ENCODE measurements at regions not wholly inside any gene's neighbourhood (a gene's known extent, or its start where the extent isn't known, plus 50 kb on each side); places are given as distances from the start of the nearest gene placed in this dataset.

DNA sequence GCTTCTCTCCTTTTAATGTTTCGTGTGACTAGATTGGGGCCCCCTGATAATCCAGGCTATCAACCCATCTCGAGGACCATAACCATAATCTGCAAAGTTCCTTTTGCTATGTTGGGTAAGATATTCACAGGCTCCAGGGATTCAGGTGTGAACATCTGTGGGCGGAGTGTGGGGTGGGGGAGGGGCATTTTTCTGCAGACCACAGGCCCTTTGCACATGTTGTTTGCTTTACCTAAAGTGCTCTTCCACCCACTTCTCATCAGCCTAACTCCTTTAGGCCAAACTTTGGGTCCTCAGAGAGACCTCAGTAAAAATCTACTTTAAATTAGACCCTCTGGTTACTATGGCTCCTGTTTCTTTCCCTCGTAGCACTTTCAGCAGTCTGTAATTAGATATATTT is 284.4 kb downstream of the WDR11 start:
- H3K27me3 ChIP-seq (ENCODE audit: insufficient read depth, low read length, poor library complexity, severe bottlenecking) = no peaks in the 10 kb centered on the region
- TF ChIP-seq, protein P1, sequence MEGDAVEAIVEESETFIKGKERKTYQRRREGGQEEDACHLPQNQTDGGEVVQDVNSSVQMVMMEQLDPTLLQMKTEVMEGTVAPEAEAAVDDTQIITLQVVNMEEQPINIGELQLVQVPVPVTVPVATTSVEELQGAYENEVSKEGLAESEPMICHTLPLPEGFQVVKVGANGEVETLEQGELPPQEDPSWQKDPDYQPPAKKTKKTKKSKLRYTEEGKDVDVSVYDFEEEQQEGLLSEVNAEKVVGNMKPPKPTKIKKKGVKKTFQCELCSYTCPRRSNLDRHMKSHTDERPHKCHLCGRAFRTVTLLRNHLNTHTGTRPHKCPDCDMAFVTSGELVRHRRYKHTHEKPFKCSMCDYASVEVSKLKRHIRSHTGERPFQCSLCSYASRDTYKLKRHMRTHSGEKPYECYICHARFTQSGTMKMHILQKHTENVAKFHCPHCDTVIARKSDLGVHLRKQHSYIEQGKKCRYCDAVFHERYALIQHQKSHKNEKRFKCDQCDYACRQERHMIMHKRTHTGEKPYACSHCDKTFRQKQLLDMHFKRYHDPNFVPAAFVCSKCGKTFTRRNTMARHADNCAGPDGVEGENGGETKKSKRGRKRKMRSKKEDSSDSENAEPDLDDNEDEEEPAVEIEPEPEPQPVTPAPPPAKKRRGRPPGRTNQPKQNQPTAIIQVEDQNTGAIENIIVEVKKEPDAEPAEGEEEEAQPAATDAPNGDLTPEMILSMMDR (conservative IDR thresholded peaks at IDR 0.05; ENCODE audit: low read length) = no peak
- TF ChIP-seq EZH2phosphoT487 (IDR thresholded peaks at IDR 0.05; ENCODE audit: borderline replicate concordance) = no peak
- H3K4me2 ChIP-seq (ENCODE audit: low read depth, low read length, poor library complexity, severe bottlenecking) = no peak overlapping the region
- no peak overlapping the region for H3K4me3 ChIP-seq (ENCODE audit: low read length, poor library complexity, severe bottlenecking)
- no peaks in the 10 kb centered on the region for H4K20me1 ChIP-seq (ENCODE audit: insufficient read depth, low read length, poor library complexity, severe bottlenecking)
- no peaks in the 10 kb centered on the region for H3K9me3 ChIP-seq (ENCODE audit: insufficient read depth, low read depth, low read length)
- no peaks in the 10 kb centered on the region for H3K4me1 ChIP-seq (ENCODE audit: insufficient read depth, low read length, poor library complexity, severe bottlenecking)
- H3K9me2 ChIP-seq (replicated peaks; ENCODE audit: low read depth, low read length) = no peaks in the 10 kb centered on the region
- H3K9ac ChIP-seq (ENCODE audit: low read depth, low read length, poor library complexity, severe bottlenecking) = no peak overlapping the region
- no peaks in the 10 kb centered on the region for H3K36me3 ChIP-seq (ENCODE audit: insufficient read depth, low read length)
- no peak overlapping the region for H2AFZ ChIP-seq (ENCODE audit: low read length)
- H3K79me2 ChIP-seq (ENCODE audit: insufficient read depth, low read length) = no peaks in the 10 kb centered on the region
- H3F3A ChIP-seq (ENCODE audit: low read depth) = no peaks in the 10 kb centered on the region

DNA sequence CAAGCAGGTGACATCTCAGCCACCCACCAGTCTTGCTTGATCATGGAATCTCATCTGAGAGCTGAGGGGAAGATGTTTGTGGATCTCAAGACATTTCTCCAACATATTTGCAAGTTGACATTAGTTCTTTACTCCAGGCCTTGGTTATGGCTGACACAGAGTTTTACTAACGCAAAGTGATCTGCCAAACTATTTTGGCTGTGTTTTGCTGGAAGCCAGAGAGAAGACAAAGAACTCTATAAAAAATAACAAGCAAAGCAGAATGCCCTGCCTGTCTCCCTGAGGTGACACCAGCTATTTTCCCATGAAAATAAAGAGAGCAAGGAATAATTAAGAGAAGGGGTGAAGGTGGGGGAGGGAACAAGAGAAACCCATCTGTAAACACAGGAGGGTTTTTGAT is 286.4 kb downstream of the WDR11 start:
- no peaks in the 10 kb centered on the region for H3F3A ChIP-seq (ENCODE audit: low read depth)
- H3K9me3 ChIP-seq (ENCODE audit: insufficient read depth, low read depth, low read length) = no peaks in the 10 kb centered on the region; the same call in 1 of the 2 replicates
- no peak overlapping the region for H3K4me2 ChIP-seq (ENCODE audit: low read depth, low read length, poor library complexity, severe bottlenecking)
- H4K20me1 ChIP-seq (ENCODE audit: insufficient read depth, low read length, poor library complexity, severe bottlenecking) = no peaks in the 10 kb centered on the region
- H2AFZ ChIP-seq (ENCODE audit: low read length) = no peak overlapping the region
- no peaks in the 10 kb centered on the region for H3K9me2 ChIP-seq (replicated peaks; ENCODE audit: low read depth, low read length)
- H3K4me3 ChIP-seq (ENCODE audit: low read length, poor library complexity, severe bottlenecking) = no peak overlapping the region
- H3K4me1 ChIP-seq (ENCODE audit: insufficient read depth, low read length, poor library complexity, severe bottlenecking) = no peaks in the 10 kb centered on the region
- no peaks in the 10 kb centered on the region for H3K27me3 ChIP-seq (ENCODE audit: insufficient read depth, low read length, poor library complexity, severe bottlenecking)
- H3K36me3 ChIP-seq (ENCODE audit: insufficient read depth, low read length) = no peaks in the 10 kb centered on the region
- H3K79me2 ChIP-seq (ENCODE audit: insufficient read depth, low read length) = no peaks in the 10 kb centered on the region
- TF ChIP-seq, protein P1 (conservative IDR thresholded peaks at IDR 0.05; ENCODE audit: low read length) = no peak
- no peak for TF ChIP-seq EZH2phosphoT487 (IDR thresholded peaks at IDR 0.05; ENCODE audit: borderline replicate concordance)
- no peak overlapping the region for H3K9ac ChIP-seq (ENCODE audit: low read depth, low read length, poor library complexity, severe bottlenecking)

DNA sequence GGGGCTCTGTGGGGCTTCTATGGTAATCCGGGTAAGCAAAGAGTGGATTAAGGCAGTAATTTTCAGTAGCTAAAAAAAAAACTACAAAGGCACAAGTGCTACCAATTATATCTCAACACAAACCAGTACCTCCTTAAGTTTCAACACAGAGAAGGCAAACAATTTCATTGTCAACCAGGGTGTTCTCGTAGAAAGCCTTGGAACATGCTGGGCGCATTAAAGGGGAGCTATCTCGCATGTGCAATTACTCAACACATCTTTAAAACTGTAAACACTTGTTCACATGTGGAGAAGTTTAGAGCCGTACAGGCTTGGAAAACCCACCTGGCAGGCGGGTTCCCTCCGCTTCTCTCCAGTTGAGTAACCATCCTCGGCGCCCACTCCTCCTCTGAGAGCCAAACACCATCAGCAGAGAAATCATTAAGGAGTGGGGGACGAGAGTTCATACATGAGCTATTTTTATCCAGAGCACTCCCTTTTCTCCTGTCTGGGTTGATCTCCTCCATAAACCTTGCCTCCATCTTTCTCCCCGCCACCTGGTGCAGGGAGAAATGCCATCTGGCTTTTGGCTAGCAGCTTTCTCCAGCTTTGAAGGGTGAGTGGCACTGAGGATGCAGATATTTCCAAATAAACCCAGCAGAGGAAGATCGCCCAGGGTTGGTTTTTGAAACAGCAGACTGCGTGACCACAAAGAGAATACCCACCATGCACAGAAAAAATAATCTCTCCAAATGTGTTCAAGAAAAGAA is 287.1 kb downstream of the WDR11 start:
- H3K9me2 ChIP-seq (replicated peaks; ENCODE audit: low read depth, low read length) = no peaks in the 10 kb centered on the region
- H3K4me1 ChIP-seq (ENCODE audit: insufficient read depth, low read length, poor library complexity, severe bottlenecking) = no peaks in the 10 kb centered on the region
- H3F3A ChIP-seq (ENCODE audit: low read depth) = no peaks in the 10 kb centered on the region
- no peaks in the 10 kb centered on the region for H4K20me1 ChIP-seq (ENCODE audit: insufficient read depth, low read length, poor library complexity, severe bottlenecking)
- H3K4me3 ChIP-seq (ENCODE audit: low read length, poor library complexity, severe bottlenecking) = no peak overlapping the region
- TF ChIP-seq, protein P1 (conservative IDR thresholded peaks at IDR 0.05; ENCODE audit: low read length) = no peak
- no peak for TF ChIP-seq EZH2phosphoT487 (IDR thresholded peaks at IDR 0.05; ENCODE audit: borderline replicate concordance)
- H3K27me3 ChIP-seq (ENCODE audit: insufficient read depth, low read length, poor library complexity, severe bottlenecking) = no peaks in the 10 kb centered on the region
- H2AFZ ChIP-seq (ENCODE audit: low read length) = no peak overlapping the region
- H3K9ac ChIP-seq (ENCODE audit: low read depth, low read length, poor library complexity, severe bottlenecking) = no peak overlapping the region
- H3K9me3 ChIP-seq (ENCODE audit: insufficient read depth, low read depth, low read length) = no peaks in the 10 kb centered on the region; the same call in 1 of the 2 replicates
- H3K36me3 ChIP-seq (ENCODE audit: insufficient read depth, low read length) = no peaks in the 10 kb centered on the region
- H3K79me2 ChIP-seq (ENCODE audit: insufficient read depth, low read length) = no peaks in the 10 kb centered on the region
- no peak overlapping the region for H3K4me2 ChIP-seq (ENCODE audit: low read depth, low read length, poor library complexity, severe bottlenecking)
